PC-9 (cell line): ENCODE measurements at regions not wholly inside any gene's neighbourhood (a gene's known extent, or its start where the extent isn't known, plus 50 kb on each side); places are given as distances from the start of the nearest gene placed in this dataset.

ENCODE experiments used
- CTCF ChIP-seq: fragments of 200-600 bp; sonication (generic); conservative IDR thresholded peaks from 2 replicates; pipeline ENCODE4 v1.6.1; 2017; ENCODE audit warnings: mixed run types, antibody characterized with exemption, mild to moderate bottlenecking, moderate library complexity
- EZH2 ChIP-seq: fragments of 200-600 bp; sonication (generic); IDR thresholded peaks from 2 replicates; pipeline ENCODE4 v1.8.0; 2017; ENCODE audit warnings: antibody characterized with exemption, low read depth

- TF ChIP-seq CTCF = no peak
- TF ChIP-seq EZH2 = no peak
These were observed 62.0 kb upstream of the SIX3 start for GRCh38 chr2:44879269-44880124.
